Right kidney (tissue), 1 donor: ENCODE measurements at regions not wholly inside any gene's neighbourhood (a gene's known extent, or its start where the extent isn't known, plus 50 kb on each side); places are given as distances from the start of the nearest gene placed in this dataset.
A peak's percentile ranks its signal among the peaks of the same experiment; 100 is the strongest.

Experiments used
- DNase-seq: peaks from one replicate; pipeline ENCODE4 v3.0.0-alpha.2; 2016

DNA sequence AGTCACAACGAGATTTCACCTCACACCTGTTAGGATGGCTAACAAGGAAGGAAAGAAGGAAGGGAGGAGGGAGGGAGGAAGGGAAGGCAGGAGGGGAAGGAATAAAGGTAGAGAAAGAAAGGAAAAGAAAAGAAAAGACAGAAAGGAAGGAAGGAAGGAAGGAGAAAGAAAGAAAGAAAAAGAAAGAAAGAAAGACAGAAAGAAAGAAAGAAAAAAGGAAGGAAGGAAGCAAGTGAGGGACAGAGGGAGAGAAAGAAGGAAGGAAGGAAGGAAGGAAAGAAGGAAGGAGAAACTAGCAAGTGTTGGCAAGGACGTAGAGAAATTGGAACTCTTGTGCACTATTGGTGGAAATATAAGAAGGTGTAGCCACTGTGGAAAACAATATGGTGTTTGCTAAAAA lies 52.2 kb downstream of the CCDC185 start:
- no peak for DNase-seq

DNA sequence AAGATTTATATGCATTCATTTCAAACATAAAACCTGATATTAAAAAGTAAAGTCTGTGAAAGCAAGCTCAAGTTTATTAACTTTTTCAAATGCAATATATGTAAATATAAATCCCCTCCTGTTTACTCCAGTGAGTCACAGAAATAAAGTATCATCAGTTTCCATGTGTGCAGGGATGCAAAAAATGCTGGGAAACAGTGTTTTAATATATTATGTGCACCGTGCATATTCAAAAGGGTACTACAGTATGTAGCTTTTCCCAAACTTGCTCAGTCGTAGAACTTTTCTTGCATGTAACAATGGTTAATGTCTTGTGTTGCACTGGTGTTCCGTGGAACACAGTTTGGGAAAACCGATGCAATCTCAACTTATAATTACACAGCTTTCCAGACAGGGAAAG lies 60.7 kb downstream of the CCDC185 start:
- DNase-seq, result no peak

DNA sequence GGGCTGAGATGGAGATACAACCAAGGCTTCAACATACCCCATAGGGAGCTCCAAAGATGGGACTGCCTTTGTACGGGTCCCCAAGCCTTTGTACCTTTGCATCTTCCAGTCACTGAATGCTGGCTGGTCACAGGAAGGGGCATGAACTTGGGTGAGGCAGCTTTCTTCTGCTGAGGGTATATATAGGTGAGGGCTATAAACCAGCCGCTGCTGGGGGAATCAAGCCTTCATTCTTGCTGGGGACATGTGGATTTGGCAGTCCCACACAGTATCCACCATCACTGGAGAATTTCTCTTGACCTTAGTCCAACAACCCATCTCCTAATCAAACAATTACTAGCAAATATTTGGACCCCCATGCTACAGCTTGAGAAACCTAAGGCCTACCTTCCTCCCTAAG lies 61.7 kb downstream of the CCDC185 start:
- no peak for DNase-seq

DNA sequence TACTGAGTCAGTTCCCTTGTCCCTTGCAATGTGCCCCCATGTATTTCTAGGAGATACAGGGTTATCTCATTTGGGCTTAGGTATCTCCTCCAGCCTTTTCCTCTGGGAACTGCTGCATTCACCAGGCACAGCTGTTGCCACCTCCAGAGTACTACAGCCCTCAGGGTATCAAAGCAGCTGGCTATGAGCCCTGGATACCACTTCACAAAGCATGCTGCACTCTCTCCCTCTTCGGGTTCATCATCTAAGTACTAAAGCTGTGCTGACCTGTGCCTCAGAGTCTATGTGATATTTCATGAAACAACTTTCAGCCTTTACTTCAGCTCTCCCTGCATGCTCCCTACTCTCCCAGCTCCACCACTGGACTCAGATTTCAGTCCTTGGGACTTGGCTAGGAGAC lies 62.3 kb downstream of the CCDC185 start:
- DNase-seq, result no peak

DNA sequence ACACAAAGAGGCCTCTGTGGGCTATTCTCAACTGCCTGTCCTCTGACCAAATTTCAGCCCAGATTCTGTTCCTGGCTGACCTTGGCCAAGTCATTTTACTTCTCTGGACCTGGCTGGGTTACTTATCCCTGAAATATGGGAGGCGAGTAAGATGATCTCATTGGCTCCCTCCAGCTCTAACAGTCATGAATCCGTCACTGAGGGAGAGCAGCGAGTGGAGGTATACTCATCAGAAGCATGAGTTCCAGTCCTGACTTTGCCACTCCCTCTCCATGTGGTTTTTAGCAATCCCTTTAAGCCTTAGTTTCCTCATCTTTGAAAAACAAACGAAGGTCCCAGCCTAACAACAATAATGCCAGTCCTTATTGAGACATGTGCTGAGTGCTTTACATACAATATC lies 63.5 kb downstream of the CCDC185 start:
- DNase-seq, result no peak

DNA sequence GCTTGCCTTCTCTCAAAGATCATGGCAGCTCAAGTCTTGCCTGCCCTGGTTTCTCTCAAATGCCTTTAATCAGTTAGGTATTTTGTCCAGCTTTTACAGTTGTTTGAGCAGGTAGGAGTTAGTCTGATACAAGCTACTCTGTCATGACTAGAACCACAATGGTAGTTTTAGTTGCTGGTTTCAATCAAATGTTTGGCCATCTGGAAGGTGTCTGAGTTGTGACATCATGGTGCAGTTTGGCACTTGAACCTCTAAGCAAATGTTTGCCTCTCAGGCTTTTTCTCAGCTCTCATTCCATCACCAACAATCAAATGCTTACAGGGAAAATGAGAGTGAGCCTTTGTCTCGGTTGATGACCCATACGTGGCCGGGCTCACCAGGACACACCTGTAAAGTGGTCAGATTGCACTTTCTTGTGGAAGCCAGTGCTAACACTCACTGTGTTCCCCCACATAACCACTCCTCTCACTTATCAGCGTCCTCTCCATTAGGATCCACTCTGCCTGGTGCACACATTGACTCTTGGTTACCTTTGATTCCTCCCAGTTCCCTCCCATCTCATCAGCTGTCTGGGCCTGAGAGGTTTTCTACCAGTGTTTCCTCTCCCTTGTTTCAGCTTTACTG lies 67.5 kb downstream of the CCDC185 start:
- no peak for DNase-seq

DNA sequence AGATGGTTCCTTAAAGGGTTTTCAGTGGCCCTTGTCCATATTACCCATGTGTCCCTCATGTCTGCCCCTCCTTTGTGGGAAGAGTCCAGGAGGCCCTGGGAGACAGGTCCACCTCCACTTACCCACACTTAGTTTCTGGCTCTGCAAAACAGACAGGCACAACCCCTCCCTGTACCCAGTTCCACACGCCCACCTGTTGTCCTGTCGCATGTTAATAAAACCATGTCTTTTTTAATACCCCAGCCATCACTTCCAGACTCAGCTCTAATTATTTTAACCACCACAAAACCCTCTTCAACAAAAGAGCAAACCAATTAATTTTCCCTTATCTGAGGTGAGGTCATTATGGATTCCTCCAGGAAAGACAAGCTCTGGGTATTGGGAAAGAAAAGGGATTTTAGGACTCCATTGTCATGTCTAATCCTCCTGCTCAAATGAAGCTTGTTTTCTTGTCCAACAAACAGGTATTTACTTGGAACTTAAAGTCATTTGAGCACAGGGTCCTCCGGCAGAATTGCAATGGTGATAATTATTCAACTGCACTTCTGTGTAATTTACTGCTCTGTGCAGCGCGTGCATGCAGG lies 68.9 kb downstream of the CCDC185 start:
- no peak for DNase-seq

DNA sequence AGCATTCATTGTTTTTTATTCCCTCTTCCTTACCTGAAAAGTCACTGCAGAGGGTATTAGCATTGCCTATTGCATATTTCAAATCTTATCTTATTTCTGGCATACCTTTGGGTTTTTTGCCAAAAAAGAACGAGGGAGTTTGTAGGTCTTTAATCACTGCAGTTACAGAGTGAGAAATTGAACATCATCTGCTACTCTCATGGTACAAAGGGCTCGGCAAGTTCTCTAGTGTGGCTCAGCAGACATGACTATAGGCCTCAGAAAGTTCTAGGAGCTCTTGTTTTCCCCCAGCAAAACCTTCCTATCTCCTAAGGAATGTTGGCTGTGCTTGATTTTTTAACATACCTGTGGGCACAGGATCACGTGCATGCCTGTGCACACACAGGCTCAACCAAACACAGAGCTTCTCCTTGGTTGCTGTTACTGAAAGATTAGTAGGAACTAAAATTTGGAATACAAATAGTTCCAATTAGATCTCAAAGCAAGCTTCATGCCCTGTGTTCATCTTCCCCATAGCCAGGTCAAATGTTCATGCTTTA lies 69.7 kb downstream of the CCDC185 start:
- no peak for DNase-seq

DNA sequence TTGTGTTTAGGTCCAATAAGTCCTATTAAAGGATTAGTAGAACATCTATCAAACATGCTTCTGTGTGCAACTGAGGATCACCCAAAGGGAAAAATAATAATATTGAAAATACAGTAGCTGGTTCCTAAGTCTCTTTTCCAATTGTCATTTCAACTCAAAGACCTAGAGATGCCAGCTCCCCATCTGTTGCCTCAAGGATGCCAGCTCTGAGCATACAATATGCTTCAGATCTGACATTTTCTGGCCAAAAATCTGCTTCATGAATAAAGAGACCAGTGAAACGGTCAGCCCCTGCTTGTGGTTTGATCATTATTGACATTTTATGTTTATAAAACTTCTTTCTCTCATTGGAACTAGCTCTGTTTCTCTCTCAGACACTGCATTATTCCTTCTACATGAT lies 72.9 kb downstream of the CCDC185 start:
- no peak for DNase-seq

DNA sequence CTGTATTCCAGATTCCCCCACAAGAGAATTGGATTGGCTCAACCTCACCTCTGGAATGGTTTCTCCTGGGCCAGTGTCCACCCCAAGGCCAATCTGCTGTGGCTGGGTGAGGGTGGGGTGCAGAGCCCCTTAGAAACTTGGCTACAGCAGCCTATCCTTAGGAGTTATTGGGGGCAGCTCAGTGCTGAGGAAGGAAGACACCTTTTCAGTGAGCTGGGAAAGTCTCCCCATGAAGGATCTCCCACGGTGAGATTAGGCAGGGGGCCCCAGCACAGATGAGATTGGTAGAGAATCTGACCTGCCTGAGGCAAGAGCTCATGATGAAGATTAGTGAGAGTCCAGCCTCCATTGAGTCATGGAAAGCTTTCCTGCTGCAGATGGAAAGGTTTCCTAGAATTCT lies 78.4 kb downstream of the CCDC185 start:
- no peak for DNase-seq

DNA sequence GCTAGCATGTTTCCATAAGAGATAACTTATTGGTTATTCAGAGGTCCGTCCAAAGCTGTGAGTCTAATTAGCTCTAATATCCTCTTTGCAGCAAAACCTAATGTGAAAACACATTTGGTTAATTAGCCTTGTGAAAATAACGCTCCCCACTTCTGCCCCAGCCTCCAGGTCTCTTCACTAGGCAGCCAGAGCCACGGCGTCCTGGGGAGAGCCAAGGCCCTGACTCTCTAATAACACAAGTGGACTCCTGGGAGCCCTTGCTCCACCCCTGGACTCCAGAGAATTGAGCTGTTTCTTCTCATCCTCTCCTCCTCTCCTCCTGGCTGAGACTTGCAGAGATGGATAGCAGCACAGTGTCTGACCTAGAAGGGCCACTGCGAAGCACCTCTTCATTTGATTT lies 78.8 kb downstream of the CCDC185 start:
- no peak for DNase-seq

DNA sequence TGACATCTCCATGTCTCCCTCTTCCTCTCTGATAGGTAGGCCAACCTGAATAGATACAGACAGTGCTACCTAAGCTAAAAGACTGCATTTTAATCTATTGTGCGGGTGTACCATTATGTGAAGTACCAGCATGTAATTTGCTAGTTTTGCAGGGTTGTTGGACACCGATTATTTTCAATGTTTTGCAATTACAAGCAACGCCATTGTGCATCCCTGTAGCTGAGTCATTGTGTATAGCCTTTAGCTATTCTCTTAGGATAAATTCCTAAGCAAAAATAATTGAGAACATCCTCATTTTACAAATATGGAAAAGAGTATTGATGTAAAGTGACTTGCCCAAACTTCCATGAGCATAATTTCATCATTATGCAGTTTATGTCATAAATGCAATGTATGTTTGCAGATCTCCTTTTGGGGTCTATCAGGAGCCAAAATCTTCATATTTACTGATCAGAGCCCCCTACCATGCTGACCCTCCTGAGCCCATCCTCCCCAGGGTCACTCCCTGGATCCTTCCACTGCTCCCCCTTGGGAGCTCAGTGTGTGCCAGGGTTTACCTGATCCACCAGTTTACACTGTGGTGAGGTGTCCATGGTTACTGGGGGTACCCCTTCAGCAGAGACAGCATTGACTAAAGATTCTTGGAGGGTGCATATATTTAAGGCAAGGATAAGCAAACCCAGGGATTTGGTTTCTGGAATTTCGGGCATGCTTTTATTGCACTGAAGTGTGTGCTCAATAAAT lies 80.6 kb downstream of the CCDC185 start:
- no peak for DNase-seq

DNA sequence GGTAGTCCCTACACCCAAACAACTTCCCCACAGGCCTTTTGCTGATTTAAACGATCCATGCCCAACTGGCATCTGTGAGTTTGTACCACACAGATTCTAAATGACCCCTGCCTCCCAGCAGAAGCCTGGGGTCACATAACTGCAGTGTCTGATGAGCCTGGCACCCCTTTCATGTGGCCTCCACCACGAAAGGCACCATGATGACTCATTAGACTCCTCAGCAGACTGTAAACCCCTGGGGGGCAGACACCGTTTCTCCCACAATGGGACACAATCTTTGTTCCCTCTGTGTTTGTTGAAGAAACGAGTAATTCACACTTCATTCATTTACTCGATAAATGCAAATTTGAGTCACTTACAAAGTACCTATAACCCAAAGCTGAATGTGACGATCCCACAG lies 81.6 kb downstream of the CCDC185 start:
- DNase-seq, result no peak

DNA sequence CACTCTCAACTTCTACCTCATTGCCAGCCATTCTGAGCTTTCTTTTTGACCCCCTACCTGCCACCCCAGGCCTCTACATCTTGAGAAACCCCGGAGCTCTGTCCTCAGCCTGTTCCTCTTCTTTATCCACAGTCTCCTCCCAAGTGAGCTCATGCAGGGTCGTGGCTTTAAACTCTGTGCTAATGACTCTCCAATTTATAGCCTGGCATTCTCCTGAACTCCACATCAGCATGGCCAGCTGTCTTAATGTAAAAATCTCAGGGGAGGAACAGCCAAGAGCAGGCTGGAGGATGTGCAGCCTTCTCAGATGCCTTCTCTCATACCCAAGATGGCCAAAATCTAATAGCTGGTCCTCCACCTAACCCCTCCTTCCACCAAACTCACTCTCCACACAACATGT lies 84.2 kb downstream of the CCDC185 start:
- no peak for DNase-seq

DNA sequence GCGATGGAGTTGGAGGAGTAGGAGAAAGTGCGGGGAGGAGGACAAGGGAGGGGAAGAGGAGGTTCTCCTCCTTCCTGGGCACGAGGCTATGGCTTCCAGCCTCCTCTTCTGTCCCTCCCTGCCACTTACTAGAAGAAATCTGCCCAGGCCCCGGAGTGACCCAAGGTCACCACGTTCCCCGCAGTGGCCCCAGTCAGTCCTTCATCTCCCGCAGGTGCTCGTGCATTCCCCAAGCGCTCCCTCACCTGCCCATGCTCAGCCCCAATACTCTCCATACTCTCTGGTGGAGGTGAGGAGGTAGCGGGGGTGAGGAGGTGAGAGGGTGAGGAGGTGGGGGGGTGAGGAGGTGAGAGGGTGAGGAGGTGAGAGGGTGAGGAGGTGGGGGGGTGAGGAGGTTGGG lies 85.4 kb downstream of the CCDC185 start:
- DNase-seq, result no peak

DNA sequence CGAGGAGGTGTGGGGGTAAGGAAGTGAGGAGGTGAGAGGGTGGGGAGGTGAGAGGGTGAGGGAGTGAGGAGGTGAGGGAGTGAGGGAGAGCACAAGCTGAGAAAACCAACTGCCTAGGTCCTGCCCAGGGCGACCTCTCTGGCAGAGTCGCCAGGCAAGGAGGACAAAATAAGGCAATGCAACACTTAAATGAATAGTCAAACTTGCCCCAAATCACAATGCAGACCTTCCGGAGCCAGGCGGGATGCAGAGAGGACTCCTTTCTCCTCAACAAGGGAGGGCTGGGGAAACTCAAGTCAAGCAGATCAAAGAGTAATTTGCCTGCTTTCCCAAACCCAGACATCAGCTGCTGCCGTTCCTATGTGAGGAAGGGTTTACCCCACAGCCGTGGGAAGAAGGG lies 86.0 kb downstream of the CCDC185 start:
- DNase-seq, result peak; percentile 23

DNA sequence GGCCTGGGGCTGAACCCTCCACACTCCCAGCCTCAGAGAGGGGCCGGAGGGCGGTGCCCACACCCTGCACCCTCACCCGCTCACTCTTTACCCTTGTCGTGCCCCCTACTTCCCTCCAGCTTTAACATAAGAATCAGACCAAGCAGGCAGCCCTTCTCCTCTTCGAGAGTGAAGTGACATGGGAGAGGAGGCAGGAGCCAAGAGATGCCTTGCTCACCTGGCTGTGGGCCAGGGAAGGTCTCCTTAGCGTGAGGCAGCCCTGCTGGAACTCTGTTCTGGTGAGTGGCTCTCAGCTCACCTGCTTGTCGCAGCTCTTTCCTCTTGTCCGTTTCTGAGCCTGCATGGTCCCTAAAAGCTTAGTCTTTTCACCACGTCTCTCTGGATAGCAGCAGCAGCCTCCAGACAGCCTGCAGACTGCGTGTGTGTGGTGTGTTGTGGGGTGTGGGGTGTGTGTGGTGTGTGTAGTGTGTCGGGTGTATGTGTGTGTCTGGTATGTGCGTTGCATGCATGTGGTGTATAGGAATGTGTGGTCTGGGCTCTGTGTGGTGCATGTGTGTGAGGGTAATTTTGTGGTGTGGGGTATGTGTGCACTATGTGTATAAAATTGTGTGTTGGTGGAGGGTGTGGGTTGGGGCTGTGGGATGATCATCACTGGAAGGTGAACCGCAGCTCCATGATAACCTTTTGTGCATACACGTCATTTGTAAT lies 86.7 kb downstream of the CCDC185 start:
- peak; percentile 19 for DNase-seq

DNA sequence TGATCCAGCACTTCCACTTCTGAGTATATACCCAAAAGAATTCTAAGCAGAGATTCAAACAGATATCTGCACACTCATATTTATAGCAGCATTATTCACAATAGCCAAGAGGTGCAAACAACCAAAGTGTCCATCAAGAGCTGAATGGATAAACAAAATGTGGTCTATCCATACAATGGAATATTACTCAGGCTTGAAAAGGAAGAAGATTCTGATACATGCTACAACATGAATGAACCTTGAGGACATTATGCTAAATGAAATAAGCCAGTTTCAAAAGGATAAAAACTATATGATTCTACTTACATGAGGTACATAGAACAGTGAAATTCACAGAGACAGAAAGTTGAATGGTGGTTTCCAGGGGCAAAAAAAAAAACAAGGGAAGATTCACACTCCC lies 88.9 kb downstream of the CCDC185 start:
- DNase-seq, result no peak

DNA sequence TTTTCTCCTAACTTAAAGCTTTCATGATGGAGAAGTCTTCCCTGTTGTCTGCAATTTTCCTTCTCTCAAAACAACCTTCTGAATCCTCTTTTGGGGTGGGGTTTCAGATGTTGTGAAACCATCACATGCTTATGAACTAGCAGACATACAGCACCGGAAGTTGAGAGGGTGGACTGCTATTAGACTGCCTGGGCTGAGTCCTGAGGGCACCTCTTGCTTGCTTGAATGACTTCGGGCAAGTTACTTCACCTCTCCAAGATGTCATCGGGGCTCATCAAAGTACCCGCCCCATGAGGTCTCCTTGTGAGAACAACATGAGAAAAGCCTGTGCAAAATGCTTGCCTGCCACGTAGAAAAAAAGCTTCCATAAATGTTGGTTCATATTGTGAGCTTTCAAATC lies 89.6 kb downstream of the CCDC185 start:
- no peak for DNase-seq

DNA sequence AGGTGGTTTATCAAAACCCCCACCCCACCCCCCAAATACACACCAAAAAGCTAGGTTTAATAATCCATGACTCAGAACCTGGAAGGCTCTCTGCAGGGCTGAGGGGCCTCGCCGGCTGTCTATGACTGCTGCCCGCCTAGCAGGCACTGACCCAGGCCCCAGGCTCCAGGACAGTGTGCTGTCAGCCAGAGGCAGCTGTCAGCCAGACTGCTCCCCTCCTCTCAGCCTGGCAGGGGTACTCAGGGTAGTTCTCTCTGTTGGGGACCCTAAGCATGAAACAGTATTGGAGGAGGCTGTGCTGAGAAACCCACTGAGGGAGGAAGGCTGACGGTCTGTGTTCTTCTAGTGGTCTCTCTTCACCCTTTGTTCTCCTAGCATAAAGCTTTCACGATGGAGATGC lies 90.3 kb downstream of the CCDC185 start:
- DNase-seq, result no peak

DNA sequence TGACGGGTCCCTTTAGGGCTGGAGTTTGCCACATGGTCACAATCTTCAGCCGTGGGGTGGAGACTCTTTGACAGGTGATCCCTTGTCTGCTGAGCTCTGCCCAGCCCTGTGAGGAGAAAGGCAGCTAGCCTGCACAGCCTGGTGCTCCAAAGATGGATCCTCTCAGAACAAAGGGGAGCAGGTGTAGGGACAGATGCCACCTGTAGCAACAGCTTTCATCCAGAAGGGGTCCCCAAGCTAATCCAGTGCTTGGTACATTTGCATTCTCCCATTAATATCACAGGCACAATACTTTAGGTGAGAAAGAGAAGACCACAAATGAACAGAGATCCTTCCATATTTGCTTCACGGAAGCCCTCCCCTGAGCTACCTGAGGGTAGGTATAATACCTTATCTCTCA lies 93.2 kb downstream of the CCDC185 start:
- no peak for DNase-seq

DNA sequence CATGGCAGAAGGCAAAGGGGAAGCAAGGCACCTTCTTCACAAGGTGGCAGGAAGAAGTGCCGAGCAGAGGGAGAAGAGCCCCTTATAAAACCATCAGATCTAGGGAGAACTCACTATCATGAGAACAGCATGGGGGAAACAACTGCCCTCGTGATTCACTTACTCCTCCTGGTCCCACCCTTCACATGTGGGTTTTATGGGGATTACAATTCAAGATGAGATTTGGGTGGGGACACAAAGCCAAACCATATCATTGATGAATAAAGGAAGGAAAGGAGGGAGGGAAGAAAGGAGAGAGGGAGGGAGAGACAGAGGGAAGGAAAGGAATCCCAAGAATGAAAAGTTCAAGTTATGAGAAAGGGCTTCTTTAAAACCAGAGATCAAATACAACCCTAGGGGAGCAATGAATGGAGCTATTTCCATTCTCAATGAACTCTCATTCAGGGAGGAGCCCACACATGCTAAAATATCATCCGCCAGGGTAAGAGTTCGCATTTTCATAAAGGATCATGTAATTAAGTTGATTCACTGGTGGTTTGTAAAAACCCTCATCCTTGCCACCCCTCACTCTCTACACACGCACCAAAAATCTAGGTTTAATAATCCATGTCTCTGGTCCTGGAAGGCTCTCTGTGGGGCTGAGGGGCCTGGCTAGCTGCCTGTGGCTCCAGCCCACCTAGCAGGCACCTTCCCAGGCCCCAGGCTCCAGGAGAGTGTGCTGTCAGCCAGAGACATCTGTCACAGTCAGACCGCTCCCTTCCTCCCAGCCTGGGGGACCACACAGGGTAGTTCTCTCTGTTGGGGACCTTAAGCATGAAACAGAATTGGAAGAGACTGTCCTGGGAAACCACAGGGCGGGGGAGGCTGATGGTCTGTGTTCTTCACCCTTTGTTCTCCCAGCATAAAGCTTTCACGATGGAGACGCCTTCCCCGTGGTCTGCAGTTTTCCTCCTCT lies 94.0 kb downstream of the CCDC185 start:
- DNase-seq, result no peak
